Nephron (organoid): ENCODE measurements at regions not wholly inside any gene's neighbourhood (a gene's known extent, or its start where the extent isn't known, plus 50 kb on each side); places are given as distances from the start of the nearest gene placed in this dataset.

Source experiments
- H3K27ac Mint-ChIP-seq, 3 experiments: 2 replicates each; pipeline ENCODE4 v1.8.0; 2020; ENCODE audit warnings: mixed read lengths in 3 of 3, mild to moderate bottlenecking in 2 of 3, moderate library complexity in 1 of 3
- H3K27me3 Mint-ChIP-seq: 2 replicates; pipeline ENCODE4 v1.8.0; 2021; ENCODE audit warnings: low read depth, mild to moderate bottlenecking, moderate library complexity, mixed read lengths
- H3K36me3 Mint-ChIP-seq: 2 replicates; pipeline ENCODE4 v1.8.0; 2020; ENCODE audit warnings: low read depth, mixed read lengths
- H3K4me1 Mint-ChIP-seq: 2 replicates; pipeline ENCODE4 v1.8.0; 2020; ENCODE audit warnings: mixed read lengths
- H3K4me3 Mint-ChIP-seq, 3 experiments: 2 replicates each; pipeline ENCODE4 v1.8.0; 2020; ENCODE audit warnings: mild to moderate bottlenecking in 3 of 3, mixed read lengths in 3 of 3, moderate library complexity in 2 of 3
- H3K9me3 Mint-ChIP-seq: 2 replicates; pipeline ENCODE4 v1.8.0; 2020; ENCODE audit warnings: mixed read lengths
- CTCF ChIP-seq, 3 experiments: fragments of 200-600 bp; sonication (generic); IDR thresholded peaks; one replicate each; pipeline ENCODE4 v1.5.0; 2021; ENCODE audit warnings: antibody characterized with exemption in 3 of 3; ENCODE audit not compliant: unreplicated experiment in 3 of 3

- Mint-ChIP-seq H3K4me3 (no peak overlapping the region), H3K27me3 (no peaks in the 10 kb centered on the region), H3K9me3 (peaks cover 6% of the 10 kb centered on the region), H3K4me1 (no peaks in the 10 kb centered on the region), H3K27ac (no peak overlapping the region), H3K36me3 (no peaks in the 10 kb centered on the region)
- TF ChIP-seq CTCF (IDR thresholded peaks at IDR 0.05; ENCODE audit: unreplicated experiment in 3 of 3): no peak
These were observed 80.7 kb downstream of the INHBA start for GRCh38 chr7:41621953-41622831.

- Mint-ChIP-seq H3K9me3 (peaks cover 9% of the 10 kb centered on the region), H3K27me3 (no peaks in the 10 kb centered on the region), H3K4me1 (no peaks in the 10 kb centered on the region), H3K27ac (no peak overlapping the region), H3K36me3 (no peaks in the 10 kb centered on the region), H3K4me3 (no peak overlapping the region)
- no peak for TF ChIP-seq CTCF (IDR thresholded peaks at IDR 0.05; ENCODE audit: unreplicated experiment in 3 of 3)
These were observed 84.9 kb downstream of the INHBA start for GRCh38 chr7:41617987-41618386.

GRCh38 chr7:41612798-41613197, 90.1 kb downstream of the INHBA start:
- Mint-ChIP-seq H3K27ac (no peak overlapping the region), H3K27me3 (no peaks in the 10 kb centered on the region), H3K9me3 (peaks cover 4% of the 10 kb centered on the region), H3K4me1 (no peaks in the 10 kb centered on the region), H3K36me3 (no peaks in the 10 kb centered on the region), H3K4me3 (no peak overlapping the region)
- TF ChIP-seq CTCF (IDR thresholded peaks at IDR 0.05; ENCODE audit: unreplicated experiment in 3 of 3): no peak

GRCh38 chr7:41612386-41612785, 90.5 kb downstream of the INHBA start:
- no peak overlapping the region for H3K27ac Mint-ChIP-seq
- H3K4me3 Mint-ChIP-seq: no peak overlapping the region
- no peaks in the 10 kb centered on the region for H3K27me3 Mint-ChIP-seq
- no peaks in the 10 kb centered on the region for H3K4me1 Mint-ChIP-seq
- TF ChIP-seq CTCF (IDR thresholded peaks at IDR 0.05; ENCODE audit: unreplicated experiment in 3 of 3): no peak
- H3K36me3 Mint-ChIP-seq: no peaks in the 10 kb centered on the region
- peaks cover 3% of the 10 kb centered on the region for H3K9me3 Mint-ChIP-seq

GRCh38 chr7:41608447-41608846, 94.4 kb downstream of the INHBA start:
- no peak overlapping the region for H3K4me3 Mint-ChIP-seq
- H3K4me1 Mint-ChIP-seq: no peaks in the 10 kb centered on the region
- no peak for TF ChIP-seq CTCF (IDR thresholded peaks at IDR 0.05; ENCODE audit: unreplicated experiment in 3 of 3)
- H3K36me3 Mint-ChIP-seq: no peaks in the 10 kb centered on the region
- H3K9me3 Mint-ChIP-seq: no peaks in the 10 kb centered on the region
- no peak overlapping the region for H3K27ac Mint-ChIP-seq
- no peaks in the 10 kb centered on the region for H3K27me3 Mint-ChIP-seq

GRCh38 chr7:41603985-41604384, 98.9 kb downstream of the INHBA start:
- H3K27ac Mint-ChIP-seq: no peak overlapping the region
- no peaks in the 10 kb centered on the region for H3K36me3 Mint-ChIP-seq
- no peaks in the 10 kb centered on the region for H3K4me1 Mint-ChIP-seq
- TF ChIP-seq CTCF (IDR thresholded peaks at IDR 0.05; ENCODE audit: unreplicated experiment in 3 of 3): no peak
- H3K27me3 Mint-ChIP-seq: no peaks in the 10 kb centered on the region
- no peak overlapping the region for H3K4me3 Mint-ChIP-seq
- H3K9me3 Mint-ChIP-seq: no peaks in the 10 kb centered on the region
